Activated B cell treated with CpG ODN at 0.5 μM for 24 hours (primary cell): ENCODE measurements at regions not wholly inside any gene's neighbourhood (a gene's known extent, or its start where the extent isn't known, plus 50 kb on each side); places are given as distances from the start of the nearest gene placed in this dataset.

Source experiments
- ATAC-seq: fragments of 200-7000 bp; cut with Tn5 transposase; one replicate; pipeline ENCODE4 v1.10.0; 2021; ENCODE audit warnings: low read depth, mild to moderate bottlenecking, moderate library complexity
- CTCF ChIA-PET: fragments of 350-600 bp; sonication (Branson Sonifier 250); formaldehyde crosslinking; loops from one replicate; lab custom pipeline; 2021; ENCODE audit warnings: antibody characterized with exemption; lab: Charles Lee
- POLR2A ChIA-PET: fragments of 350-600 bp; sonication (Branson Sonifier 250); formaldehyde crosslinking; loops from one replicate; lab custom pipeline; 2021; ENCODE audit warnings: antibody characterized with exemption; lab: Charles Lee
- DNase-seq: peaks from one replicate; pipeline ENCODE4 v3.0.0; 2022
- H3K27ac Mint-ChIP-seq: one replicate; pipeline ENCODE4 v1.8.0; 2020; ENCODE audit warnings: mixed read lengths
- H3K27me3 Mint-ChIP-seq: one replicate; pipeline ENCODE4 v1.8.0; 2021; ENCODE audit warnings: mixed read lengths
- H3K36me3 Mint-ChIP-seq: one replicate; pipeline ENCODE4 v1.8.0; 2021; ENCODE audit warnings: low read depth, mixed read lengths
- H3K4me1 Mint-ChIP-seq: one replicate; pipeline ENCODE4 v1.8.0; 2021; ENCODE audit warnings: mixed read lengths
- H3K4me3 Mint-ChIP-seq: one replicate; pipeline ENCODE4 v1.8.0; 2020; ENCODE audit warnings: mild to moderate bottlenecking, mixed read lengths
- H3K9me3 Mint-ChIP-seq: one replicate; pipeline ENCODE4 v1.8.0; 2020; ENCODE audit warnings: mixed read lengths
- CTCF ChIP-seq: fragments of 200-600 bp; IDR thresholded peaks from one replicate; pipeline ENCODE4 v1.8.0; 2022; ENCODE audit warnings: antibody characterized with exemption, mild to moderate bottlenecking
- intact Hi-C: fragments of 100-400 bp; cut with micrococcal nuclease; formaldehyde crosslinking; loops from one replicate; pipeline ENCODE4 v1.15.1; 2024

GRCh38 chr10:69732147-69732825, 69.4 kb upstream of the COL13A1 start:
- CTCF ChIA-PET = no interaction called here
- DNase-seq = no peak
- no peak for TF ChIP-seq CTCF
- Mint-ChIP-seq H3K4me3 (no peak overlapping the region), H3K27me3 (peaks cover 11% of the 10 kb centered on the region), H3K36me3 (no peaks in the 10 kb centered on the region), H3K27ac (no peak overlapping the region), H3K9me3 (no peaks in the 10 kb centered on the region), H3K4me1 (no peaks in the 10 kb centered on the region)
- POLR2A ChIA-PET = no interaction called here
- ATAC-seq = no peak
- intact Hi-C loops = no loop called here

- CTCF ChIA-PET = no interaction called here
- TF ChIP-seq CTCF = no peak
Measured at GRCh38 chr10:69732826-69733150, 68.9 kb upstream of the COL13A1 start.

GRCh38 chr10:69733791-69734261, 67.9 kb upstream of the COL13A1 start:
- CTCF ChIA-PET = no interaction called here
- Mint-ChIP-seq H3K27ac (no peak overlapping the region), H3K4me3 (no peak overlapping the region), H3K27me3 (peaks cover 11% of the 10 kb centered on the region), H3K36me3 (no peaks in the 10 kb centered on the region), H3K4me1 (no peaks in the 10 kb centered on the region), H3K9me3 (no peaks in the 10 kb centered on the region)
- ATAC-seq (no peak), DNase-seq (no peak)
- intact Hi-C loops = no loop called here
- no peak for TF ChIP-seq CTCF
- POLR2A ChIA-PET = no interaction called here

More at GRCh38 chr10:69732826-69733150, 68.9 kb upstream of the COL13A1 start:
- Mint-ChIP-seq H3K4me1 (no peaks in the 10 kb centered on the region), H3K36me3 (no peaks in the 10 kb centered on the region), H3K27ac (no peak overlapping the region), H3K27me3 (peaks cover 11% of the 10 kb centered on the region), H3K9me3 (no peaks in the 10 kb centered on the region), H3K4me3 (no peak overlapping the region)
- intact Hi-C loops = no loop called here
- DNase-seq (no peak), ATAC-seq (no peak)
- POLR2A ChIA-PET = no interaction called here

- Mint-ChIP-seq H3K36me3 (no peaks in the 10 kb centered on the region), H3K9me3 (no peaks in the 10 kb centered on the region), H3K27ac (no peak overlapping the region), H3K4me1 (no peaks in the 10 kb centered on the region), H3K27me3 (peaks cover 11% of the 10 kb centered on the region), H3K4me3 (no peak overlapping the region)
- CTCF ChIA-PET = no interaction called here
- POLR2A ChIA-PET = no interaction called here
- ATAC-seq = no peak
- no peak for TF ChIP-seq CTCF
- no peak for DNase-seq
- intact Hi-C loops = no loop called here
Measured at GRCh38 chr10:69734416-69734796, 67.3 kb upstream of the COL13A1 start.

- no peak for TF ChIP-seq CTCF
- H3K4me1 Mint-ChIP-seq = no peaks in the 10 kb centered on the region
- ChIA-PET POLR2A (no interaction called here), CTCF (no interaction called here)
- H3K27me3 Mint-ChIP-seq = peaks cover 11% of the 10 kb centered on the region
- H3K9me3 Mint-ChIP-seq = no peaks in the 10 kb centered on the region
- H3K36me3 Mint-ChIP-seq = no peaks in the 10 kb centered on the region
- intact Hi-C loops = no loop called here
- ATAC-seq = no peak
- H3K27ac Mint-ChIP-seq = no peak overlapping the region
- DNase-seq = no peak
- H3K4me3 Mint-ChIP-seq = no peak overlapping the region
Measured at GRCh38 chr10:69734797-69735468, 66.8 kb upstream of the COL13A1 start.
